ENCODE measurements at regions not wholly inside any gene's neighbourhood (a gene's known extent, or its start where the extent isn't known, plus 50 kb on each side); places are given as distances from the start of the nearest gene placed in this dataset.
"Not testable (repeated sequence)": the region's sequence is repeated elsewhere in the genome, so short reads cannot be mapped to it uniquely, and the experiment has no call there.

DNA sequence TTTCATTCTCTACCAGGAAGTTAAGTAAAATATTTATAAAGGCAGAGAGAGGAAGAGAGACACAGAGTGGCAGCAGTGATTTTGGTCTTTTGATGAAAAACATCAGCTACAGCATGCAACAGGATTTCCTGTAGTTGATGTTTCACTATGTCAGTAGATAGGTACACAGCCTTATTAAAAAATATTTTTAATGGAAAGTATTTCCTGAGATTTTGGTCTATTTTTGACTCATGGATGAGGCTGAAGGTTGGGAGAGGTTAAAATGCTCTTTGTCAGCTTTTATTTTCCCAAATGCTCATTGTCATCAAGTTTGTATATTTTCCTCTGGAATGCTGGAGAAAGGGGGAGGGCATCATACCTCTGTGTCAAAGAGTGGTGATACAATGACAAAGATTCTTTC lies 1112.5 kb downstream of the CBLN2 start:
- no peak for DNase-seq (ENCODE audit: insufficient read length, low spot score)
- no peak for FAIRE-seq

DNA sequence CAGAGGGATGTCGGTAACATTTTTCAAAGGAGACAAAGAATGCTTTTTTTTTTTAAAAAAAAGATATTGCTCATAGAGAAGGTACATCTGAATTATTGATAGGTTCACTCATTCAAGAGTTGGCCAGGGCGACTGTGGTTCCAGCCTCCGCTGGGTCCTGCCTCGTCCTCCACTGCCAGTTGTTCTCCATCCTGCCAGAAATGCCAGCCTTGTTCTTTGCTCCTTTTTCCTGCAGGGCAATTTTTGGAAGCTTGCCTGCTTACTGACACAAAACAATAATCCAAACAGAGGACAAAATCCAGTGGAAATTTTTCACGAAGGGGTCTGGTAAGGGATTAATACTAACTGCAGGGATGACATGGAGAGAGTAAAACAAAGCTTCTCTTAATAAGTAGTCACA lies 1113.0 kb downstream of the CBLN2 start:
- FAIRE-seq (no peak), DNase-seq (ENCODE audit: insufficient read length, low spot score) (no peak)

DNA sequence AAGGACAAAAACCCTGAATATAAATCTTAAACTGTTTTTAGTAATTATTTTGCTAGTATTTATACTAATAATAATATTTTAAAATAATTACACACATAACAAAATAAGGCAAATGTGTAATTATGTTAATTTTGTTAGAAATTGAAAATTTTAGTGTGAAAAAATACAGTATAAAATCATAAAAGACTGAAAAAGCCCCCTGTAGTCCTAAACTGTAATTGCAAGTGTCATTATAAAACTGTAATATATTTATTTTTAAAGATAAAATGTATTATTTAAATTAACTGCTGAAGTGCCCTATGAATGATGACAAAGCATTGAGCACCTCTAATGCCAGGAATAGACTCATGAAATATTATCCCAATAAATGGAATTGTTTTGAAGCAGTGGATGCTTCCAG lies 1117.7 kb downstream of the CBLN2 start:
- no peak for FAIRE-seq
- no peak for DNase-seq (ENCODE audit: insufficient read length, low spot score)

DNA sequence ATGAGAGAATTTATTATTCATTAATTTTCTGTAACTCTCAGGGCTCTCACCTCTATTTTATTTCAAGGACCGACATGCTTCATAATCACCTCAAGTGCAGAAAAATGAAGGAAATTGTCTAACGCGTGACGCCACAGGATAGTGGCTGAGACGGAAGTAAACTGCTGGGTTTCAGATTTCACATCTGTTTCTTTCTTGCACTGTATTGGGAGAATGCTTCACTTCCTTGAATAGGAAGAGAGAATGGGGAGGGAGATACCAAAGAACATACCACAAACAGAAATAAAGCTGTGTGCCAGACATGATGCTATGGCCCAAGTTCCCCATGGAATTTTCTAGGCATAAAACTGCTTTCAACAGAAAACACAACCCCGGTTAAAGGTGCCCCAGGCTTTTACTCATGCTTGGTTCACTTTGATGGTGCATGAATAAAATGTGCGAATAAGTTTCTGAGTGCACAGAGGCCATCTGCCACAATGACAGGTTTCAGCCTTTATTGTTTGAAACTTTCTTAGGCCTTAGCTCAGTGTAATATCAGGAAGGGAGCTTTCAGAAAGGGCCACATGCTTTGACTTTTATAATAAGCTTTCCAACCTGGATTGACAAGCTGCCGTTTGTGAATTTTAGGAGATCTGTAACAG lies 1116.4 kb downstream of the SOCS6 start:
- FAIRE-seq (no peak), DNase-seq (ENCODE audit: insufficient read length, low spot score) (no peak)

DNA sequence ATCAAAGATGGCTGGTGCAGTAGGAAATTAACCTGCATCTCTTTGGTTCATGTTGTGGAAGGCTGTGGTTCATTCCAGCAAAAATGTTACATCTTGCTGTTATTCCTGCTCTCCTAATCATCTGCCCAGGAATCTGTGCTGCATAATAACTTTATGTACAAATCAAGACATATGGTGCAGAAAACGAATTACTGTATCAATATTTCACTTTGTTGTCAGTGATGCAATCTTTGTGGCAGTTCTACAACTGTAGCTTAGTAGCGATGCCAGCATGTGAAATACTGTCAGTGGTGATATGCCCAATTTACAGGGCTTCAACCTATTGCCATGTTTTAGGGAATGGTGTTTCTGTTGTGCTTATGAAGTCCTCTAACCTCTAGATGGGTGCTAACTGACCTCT lies 1114.7 kb downstream of the SOCS6 start:
- DNase-seq (ENCODE audit: insufficient read length, low spot score), result no peak
- FAIRE-seq, result no peak

DNA sequence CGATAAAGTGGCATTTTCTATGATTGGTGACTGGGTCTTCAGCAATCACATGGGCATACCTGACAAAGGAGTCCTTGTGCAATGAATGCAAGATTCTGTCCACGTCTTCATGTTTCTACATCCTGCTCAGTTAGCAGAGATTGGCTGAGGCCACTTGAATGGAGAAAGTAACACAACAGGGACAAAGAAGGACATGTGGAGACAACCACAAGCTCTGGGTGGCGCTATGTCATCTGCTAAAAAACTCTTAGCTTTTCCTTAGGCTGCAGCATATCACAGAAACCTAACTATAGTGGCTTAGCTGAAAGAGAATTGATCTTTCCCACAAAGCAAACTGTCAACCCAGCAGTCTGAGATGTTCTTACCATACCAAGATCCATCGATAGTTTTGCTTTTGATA lies 1109.7 kb downstream of the SOCS6 start:
- FAIRE-seq, result no peak
- no peak for DNase-seq (ENCODE audit: insufficient read length, low spot score)

DNA sequence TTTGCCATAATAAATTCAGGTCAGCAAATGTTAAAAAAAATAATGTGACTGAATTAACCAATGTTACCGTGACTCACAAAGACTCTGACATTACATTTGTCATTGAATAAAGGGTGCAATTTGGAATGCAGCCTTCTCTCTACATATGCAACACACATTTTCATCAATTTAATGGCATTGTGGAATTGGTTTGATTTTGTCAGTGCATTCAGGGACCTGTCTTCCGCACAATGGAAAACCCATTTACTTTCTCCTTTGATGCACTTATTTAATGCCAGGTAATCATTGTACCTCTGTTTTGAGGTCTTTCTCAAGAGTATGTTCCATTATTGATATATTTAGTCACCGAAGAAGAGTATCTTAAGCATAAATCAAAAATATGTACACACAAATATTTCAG lies 1099.3 kb downstream of the SOCS6 start:
- DNase-seq (ENCODE audit: insufficient read length, low spot score), result no peak
- no peak for FAIRE-seq

DNA sequence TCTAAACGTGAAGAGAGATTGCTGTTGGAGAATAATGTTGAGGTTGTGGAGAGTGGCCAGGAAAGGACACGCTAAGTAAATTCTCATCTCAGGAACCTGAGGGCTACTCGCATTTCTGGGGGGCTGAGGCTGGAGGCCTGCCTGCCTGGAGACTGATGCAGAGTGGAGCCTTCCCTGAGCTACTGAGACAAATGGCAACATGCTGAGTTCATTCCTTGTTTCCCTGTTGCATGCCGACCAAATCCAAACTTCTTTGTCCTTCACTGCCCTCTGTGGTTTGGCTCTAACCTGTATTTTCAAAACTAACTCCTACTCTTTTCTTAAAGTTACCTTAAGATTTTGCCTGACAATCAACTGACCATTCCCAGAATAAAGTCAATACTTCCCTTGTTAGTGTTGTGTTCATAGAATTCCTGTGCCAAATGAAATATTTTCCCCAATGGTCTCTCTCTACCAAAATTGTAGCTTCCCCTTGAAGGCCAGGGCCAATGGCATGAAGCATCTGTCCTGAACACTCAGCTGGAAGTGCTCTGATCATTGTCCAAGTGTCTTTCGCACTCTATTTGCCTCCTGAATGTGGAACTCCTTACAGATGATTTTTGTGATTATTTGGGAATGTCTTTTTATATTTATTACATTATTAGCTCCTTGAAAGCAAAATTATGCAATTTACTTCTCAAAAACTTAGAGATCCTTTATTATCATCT lies 1085.6 kb downstream of the SOCS6 start:
- FAIRE-seq, result no peak
- DNase-seq (ENCODE audit: insufficient read length, low spot score), result no peak

DNA sequence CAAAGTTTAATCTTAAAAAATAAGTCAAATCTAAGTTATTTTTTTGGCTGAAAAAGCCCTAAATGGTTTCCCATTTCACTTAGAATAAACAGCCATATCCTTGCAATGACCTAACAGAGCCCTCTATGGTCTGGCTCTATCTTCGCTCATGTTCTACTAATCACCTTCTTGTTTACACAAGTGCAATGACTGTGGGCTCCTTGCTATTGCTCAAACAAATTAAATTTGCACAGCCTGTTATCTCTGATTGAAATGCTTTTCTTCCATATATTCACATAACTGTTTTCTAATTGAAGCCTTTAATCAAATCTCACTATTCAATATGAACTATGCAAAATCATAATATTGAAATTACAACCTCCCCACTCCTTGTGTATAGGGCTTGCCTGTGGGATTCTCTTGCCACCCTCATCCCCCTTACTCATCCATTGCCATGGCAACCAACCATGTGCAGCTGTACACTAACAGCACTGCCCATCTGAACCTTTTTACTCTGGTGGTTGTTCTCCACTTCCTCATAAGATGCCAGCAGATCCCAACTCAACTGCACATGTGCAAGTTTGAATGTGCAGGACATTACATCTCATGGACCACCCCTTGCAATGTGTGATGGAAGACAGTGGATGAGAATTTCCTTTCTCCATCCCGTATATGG lies 1083.2 kb downstream of the SOCS6 start:
- DNase-seq (ENCODE audit: insufficient read length, low spot score), result no peak
- FAIRE-seq, result no peak

DNA sequence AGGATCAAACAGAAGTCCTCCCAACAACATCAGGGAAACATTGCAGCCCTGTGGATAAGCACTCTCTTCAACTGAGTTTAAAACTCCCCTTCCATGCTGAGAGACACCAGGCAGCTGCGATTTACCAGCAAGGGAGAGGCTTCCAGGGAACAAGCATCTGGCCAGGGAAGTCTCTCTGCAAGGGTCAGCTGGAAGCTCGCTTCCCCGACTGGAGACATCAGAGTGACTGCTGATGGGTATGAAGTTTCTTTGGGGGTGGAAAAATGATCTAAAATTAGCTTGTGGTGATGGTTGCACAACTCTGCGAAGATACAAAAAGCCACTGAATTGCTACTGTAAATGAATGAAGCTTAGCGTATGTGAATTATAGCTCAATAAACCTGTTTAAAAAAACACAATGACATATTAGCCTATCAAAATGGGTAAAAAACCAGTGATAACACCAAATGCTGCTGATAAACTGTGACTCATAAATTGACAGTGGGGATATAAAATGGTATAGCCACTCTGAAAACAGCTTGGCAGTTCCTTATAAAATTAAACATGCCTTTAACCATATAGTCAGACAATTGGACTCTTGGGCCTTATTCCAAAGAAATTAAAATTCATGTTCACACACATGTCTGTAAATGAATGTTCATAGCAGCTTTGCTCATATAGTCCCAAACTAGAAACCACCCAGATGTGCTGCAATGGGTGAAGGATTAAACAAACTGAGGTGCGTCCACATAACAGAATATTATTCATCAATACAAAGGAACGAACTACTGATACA lies 1082.0 kb downstream of the SOCS6 start:
- no peak for FAIRE-seq

DNA sequence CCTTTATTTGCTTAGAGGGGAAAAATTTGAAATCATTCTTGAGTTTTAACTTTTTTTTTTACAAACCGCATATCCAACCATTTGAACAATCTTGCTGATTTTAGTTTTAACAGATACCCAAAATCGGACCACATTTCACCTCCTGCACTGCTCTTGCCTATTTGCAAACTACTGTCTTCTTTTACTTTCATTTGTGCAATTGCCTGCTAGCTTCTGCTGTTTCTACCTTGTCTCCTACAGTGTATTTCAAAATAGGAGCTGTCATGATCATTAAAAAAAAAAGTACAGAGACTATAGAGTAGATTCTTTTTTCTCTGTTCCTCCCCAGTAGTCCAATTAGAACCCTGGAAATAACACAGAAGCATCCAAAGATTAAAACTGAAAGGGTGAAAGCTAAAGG lies 1081.2 kb downstream of the SOCS6 start:
- FAIRE-seq (no peak), DNase-seq (ENCODE audit: insufficient read length, low spot score) (no peak)

More for the DNA sequence above, 1082.0 kb downstream of the SOCS6 start:
- DNase-seq (ENCODE audit: insufficient read length, low spot score), result no peak

DNA sequence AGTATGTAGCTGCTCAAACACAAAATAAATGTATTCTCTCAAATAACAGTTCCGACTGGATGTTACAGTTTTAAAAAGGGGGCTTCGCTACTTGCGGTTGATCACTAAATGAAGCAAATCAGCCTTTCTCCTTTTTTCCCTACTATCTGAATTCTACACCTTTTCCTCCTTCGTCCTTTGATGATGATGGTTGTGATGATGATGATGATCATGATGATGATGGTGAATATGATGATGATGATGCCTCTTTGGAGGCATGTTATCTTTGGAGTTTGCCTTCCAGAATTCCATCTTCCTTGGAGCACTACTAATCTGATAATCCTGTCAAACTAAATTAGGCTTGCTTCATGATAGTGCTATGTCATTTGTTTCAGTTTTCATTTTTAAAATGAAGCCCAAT lies 1073.3 kb downstream of the SOCS6 start:
- DNase-seq (ENCODE audit: insufficient read length, low spot score) (no peak), FAIRE-seq (no peak)

DNA sequence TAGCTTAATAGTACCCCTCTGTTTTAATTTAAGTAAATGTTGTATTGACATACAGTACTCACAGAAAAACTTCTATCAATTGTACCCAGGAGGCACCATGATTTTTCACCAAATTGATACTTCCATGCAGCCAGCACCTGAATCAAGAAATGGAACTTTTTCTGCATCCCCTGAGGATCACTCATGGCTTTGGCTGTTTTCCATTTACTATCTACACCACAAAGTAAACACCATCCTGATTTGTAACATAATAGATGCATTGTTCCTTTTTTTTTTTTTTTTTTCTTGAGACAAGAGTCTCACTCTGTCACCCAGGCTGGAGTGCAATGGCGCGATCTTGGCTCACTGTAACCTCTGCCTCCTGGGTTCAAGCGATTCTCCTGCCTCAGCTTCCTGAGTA lies 1066.8 kb downstream of the SOCS6 start:
- DNase-seq (ENCODE audit: insufficient read length, low spot score); FAIRE-seq: not testable (repeated sequence)

DNA sequence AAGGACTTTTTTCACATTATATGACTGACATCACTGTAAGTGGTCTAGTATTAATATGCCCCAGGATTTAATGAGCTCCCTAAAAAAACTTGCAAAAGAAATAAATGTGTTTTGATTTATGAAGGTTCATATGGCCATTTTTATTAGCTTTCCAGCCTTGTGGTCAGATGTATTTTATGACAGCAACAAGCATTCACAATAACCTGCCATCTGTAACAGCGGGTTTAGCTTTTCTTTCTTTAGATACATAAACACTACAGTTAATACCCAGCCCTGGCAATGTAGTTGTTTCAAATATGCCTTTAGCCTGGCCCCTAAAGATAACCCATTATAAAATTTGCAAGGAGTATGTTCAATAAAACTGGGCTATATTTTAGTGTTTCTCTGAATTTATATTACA lies 1063.8 kb downstream of the SOCS6 start:
- FAIRE-seq (no peak), DNase-seq (ENCODE audit: insufficient read length, low spot score) (no peak)

DNA sequence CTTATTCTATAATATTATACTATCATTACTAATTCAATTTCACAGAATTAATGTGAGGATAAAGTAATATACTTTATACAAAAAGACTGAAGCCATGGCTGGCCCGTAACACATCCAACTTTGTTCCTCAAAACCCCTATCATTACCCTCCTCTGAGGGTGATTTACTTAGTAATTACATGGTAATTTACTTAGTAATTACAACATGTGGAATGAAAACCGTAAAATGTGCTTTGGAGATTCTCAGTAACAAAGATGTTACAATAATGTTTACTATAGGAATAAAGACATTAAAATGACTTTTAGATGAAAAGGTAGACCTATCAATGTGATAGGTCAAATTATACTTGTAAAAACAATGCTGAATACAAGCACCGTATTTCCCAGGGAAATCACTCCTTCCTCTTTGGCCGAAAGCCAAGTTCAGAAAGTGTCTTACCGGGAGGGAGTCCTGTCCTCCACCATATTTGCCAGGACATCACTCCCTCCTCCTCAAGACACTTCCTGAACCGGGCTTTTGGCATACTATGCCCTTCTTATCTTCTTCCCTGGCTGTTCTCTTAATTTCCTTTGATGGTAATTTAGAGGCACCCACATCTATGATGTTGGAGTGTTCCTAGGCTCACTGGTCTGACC lies 1047.8 kb downstream of the SOCS6 start:
- FAIRE-seq, result no peak
- no peak for DNase-seq (ENCODE audit: insufficient read length, low spot score)

DNA sequence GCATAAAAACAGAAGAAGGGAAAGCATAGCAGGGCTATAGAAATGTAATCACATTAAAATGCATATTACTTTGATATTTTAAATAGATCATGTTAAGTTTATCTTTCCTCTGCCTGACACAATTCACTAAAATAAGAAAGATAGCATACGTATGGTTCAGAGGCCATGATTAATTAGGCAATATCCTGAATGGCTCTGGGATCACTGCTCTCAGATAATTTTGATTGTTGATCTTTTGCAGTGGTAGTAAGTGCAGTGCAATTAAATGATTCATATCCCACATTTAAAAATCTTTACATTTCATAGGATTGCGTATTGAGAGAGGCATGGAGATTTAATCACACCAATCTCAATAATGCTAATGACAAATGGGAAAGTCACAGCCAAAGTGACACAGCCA lies 1040.7 kb downstream of the SOCS6 start:
- FAIRE-seq, result no peak
- DNase-seq (ENCODE audit: insufficient read length, low spot score), result no peak

DNA sequence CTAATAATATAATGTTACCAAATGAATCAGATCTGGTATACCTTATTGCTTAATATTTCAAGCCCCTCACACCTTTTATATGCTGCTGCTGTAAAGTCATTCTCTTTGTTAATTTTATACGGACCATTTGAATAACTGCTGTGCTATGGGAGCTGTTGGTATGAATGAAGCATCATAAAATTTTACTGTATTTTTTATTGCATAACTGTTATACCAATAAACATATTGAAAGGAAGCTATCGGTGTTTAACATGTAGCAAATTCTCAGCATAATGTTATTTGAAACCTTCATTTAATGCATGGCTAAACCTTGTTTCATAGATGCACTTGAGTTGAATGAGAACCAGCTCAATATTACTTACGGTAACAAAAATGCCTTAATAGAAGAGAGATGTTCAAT lies 1040.3 kb downstream of the SOCS6 start:
- DNase-seq (ENCODE audit: insufficient read length, low spot score), result no peak
- no peak for FAIRE-seq

DNA sequence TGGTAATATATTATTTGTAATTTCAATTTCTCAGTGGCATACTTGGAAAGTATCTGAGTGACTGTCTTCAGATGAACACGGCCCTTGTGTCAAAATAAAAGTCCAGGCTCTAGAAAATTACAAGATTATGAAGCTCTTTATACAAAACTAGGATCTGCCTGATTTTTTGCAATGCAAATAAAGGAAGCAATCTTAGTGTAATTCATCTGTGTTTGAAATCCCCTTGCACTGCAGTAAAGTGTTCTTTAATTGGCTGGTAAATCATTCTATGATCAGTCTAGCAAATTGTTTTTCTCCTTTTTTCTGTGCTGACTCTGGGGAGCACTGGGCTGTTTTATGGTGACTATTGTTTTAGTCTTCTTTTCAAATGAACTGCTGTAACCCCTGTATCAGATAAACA lies 1039.0 kb downstream of the SOCS6 start:
- FAIRE-seq, result no peak

DNA sequence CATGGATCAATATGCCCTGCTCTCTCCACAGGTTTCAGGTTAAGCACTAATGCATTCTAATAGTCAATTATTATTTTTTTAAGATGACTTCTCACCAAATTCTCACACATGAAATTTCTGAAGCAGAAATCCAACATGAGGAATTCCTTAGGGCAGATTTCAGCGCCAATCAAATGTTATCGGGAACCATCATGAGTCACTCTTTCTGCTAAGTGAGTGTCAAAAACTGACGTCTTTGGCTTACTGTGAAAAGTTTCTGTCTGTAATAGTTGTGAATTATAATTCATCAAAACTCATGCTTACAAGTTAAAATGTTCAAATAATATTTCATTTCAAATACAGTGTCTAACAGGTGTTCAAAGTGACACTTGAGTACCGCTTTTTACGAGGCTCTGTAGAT lies 1038.6 kb downstream of the SOCS6 start:
- FAIRE-seq, result no peak

More for the DNA sequence above, 1039.0 kb downstream of the SOCS6 start:
- no peak for DNase-seq (ENCODE audit: insufficient read length, low spot score)

DNA sequence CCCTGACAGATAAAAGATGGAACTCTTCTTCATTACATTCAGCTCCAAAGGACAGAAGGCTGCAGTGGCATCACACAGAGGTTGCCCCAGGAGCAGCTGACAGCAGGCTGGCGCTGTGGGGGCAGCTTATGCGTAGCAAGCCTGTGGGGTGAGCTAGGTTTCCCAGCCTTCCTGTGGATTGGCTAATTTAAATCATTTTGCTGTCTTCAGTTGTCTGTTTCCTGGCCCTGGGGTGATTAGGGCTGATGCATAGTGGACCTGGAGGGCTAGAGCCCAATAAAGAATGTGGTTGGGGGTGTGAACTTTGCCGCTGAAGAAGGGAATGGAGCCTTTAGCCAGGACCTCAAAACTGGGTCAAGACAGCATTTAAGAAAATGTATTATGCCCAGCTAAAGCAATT lies 1038.0 kb downstream of the SOCS6 start:
- no peak for FAIRE-seq
- DNase-seq (ENCODE audit: insufficient read length, low spot score), result no peak

More for the DNA sequence above, 1038.6 kb downstream of the SOCS6 start:
- no peak for DNase-seq (ENCODE audit: insufficient read length, low spot score)

DNA sequence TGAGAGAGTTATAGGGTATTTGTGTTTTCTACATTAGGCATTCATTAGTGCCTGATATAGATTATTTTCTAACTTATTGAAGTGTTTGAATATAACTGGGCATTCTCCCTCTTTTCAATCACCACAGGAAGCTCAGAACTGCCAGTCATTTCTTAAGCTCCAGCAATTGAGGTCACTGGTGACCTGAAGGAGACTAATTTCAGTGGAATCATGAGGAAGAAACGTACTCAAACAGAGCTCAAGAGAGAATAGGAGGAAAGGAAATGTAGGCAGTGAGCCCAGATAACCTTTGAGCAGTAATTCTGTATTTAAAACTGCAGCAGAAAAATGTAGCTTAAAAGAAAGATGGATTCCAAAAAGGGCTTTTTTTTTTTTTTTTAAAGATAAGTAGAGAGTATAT lies 1035.5 kb downstream of the SOCS6 start:
- DNase-seq (ENCODE audit: insufficient read length, low spot score) (no peak), FAIRE-seq (no peak)
